ENCODE measurements at regions not wholly inside any gene's neighbourhood (a gene's known extent, or its start where the extent isn't known, plus 50 kb on each side); places are given as distances from the start of the nearest gene placed in this dataset.
"Not testable (repeated sequence)": the region's sequence is repeated elsewhere in the genome, so short reads cannot be mapped to it uniquely, and the experiment has no call there.

- FAIRE-seq (no peak), DNase-seq (ENCODE audit: insufficient read length, low spot score) (no peak)
Observed at GRCh38 chr6:132199343-132199742, 201.9 kb downstream of the MOXD1 start.

DNA sequence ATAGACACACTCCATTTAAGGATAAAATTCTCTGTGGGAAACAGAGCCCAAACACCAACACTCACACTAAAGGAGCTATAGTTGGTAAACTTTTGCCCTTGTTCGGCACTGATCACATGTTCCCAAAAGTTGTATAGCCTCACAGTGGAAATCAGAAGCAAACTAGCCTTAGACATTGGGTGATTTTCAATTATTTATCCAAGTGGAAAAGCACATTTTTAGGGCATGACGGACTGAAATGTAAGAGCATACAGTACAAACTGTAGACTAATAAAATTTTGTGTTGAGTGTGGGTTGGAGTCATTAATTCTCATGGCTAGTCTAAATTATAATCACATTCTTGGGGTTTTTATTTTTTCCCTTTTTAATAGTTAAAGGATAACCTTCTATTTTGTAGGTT lies 202.4 kb downstream of the MOXD1 start:
- FAIRE-seq (no peak), DNase-seq (ENCODE audit: insufficient read length, low spot score) (no peak)

DNA sequence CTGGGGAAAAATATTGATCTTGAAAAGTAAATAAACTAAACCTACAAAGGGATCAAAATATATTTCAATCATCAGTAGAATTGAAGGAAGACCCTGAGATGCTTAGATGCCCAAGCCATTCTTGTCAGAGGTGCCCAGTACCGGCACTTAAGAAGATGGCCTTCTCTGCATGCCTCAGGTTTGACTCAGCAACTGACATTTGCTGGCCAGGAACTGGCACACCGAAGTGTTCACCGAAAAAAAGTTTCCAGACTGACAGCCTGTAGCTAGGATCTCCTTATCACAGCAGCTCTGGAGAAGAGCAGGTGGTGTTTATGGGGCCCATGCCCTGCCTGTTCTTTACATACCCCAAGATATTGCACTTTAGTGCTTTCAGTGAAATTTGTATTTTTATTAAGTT lies 203.2 kb downstream of the MOXD1 start:
- no peak for FAIRE-seq

GRCh38 chr6:132194529-132194928 lies 206.7 kb downstream of the MOXD1 start:
- DNase-seq (ENCODE audit: insufficient read length, low spot score): no peak
- FAIRE-seq: no peak

More for the DNA sequence above, 203.2 kb downstream of the MOXD1 start:
- DNase-seq (ENCODE audit: insufficient read length, low spot score): no peak

- FAIRE-seq: no peak
- no peak for DNase-seq (ENCODE audit: insufficient read length, low spot score)
Observed at GRCh38 chr6:132192631-132193030, 208.6 kb downstream of the MOXD1 start.

GRCh38 chr6:132190815-132191175 lies 210.5 kb downstream of the MOXD1 start:
- no peak for FAIRE-seq
- no peak for DNase-seq (ENCODE audit: insufficient read length, low spot score)

DNA sequence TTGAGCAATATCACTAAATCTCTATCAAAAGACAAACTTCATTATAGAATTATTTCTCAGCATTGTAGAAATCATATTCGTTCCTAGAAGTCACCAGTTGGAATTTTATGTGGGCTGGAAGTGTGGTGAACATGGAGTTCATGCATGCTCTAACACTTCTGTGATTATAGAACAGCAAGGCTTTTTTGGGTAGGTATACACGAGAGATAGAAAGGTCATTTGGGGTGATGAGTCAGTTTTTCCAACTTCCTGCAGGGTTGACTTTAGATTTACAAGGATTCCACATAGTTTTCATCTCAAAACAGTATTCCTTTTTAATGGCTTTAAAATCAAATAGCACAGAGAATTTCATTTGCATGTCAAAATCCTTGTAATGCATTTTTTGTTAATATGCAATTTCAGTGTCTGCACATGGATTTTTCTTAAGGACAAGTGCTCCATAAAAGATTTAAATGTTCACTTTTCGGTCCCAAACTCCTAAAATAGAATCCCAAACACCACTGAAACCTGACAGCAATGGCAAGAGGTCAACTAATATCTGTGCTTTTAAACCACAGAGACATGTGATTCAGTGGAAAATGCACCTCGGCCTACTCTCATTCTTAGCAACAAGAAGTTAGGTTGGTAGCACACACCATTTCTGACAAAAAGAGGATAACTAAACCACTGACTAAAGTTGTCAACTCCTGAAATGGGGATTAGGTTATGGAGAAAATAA lies 211.0 kb downstream of the MOXD1 start:
- no peak for DNase-seq (ENCODE audit: insufficient read length, low spot score)
- FAIRE-seq: peak; percentile 59

GRCh38 chr6:132188556-132189264 lies 212.6 kb downstream of the MOXD1 start:
- no peak for FAIRE-seq
- no peak for DNase-seq (ENCODE audit: insufficient read length, low spot score)

DNA sequence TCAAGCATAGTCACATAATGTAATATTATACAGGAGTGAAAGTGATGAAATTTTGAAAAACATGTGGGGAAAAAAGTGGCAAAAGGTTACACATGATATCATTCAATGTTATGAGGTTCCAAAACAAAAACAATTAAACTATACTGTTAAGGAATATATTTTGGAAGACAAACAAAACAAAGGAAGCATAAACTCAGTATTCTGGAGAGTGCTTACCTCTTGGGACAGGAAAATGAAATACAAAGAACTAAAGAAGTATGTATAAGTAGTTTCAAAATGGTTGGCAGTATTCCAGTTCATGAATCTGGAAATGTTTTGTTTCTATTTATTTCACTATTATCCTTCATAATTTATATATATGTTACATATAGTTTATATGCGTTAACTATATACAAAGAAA lies 213.5 kb downstream of the MOXD1 start:
- no peak for FAIRE-seq
- DNase-seq (ENCODE audit: insufficient read length, low spot score): no peak

DNA sequence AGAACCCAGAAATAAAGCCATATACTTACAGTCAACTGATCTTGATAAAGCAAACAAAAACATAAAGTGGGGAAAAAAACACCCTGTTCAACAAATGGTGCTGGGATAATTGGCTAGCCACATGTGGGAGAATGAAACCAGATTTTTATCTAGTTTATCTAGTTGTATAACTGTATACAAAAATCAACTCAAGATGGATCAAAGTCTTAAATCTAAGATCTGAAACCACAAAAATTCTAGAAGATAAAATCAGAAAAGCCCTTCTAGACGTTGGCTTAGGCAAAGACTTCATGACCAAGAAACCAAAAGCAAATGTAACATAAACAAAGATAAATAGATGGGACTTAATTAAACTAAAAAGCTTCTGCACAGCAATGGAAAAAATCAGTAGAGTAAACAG lies 216.3 kb downstream of the MOXD1 start:
- not testable (repeated sequence) for FAIRE-seq; DNase-seq (ENCODE audit: insufficient read length, low spot score)

DNA sequence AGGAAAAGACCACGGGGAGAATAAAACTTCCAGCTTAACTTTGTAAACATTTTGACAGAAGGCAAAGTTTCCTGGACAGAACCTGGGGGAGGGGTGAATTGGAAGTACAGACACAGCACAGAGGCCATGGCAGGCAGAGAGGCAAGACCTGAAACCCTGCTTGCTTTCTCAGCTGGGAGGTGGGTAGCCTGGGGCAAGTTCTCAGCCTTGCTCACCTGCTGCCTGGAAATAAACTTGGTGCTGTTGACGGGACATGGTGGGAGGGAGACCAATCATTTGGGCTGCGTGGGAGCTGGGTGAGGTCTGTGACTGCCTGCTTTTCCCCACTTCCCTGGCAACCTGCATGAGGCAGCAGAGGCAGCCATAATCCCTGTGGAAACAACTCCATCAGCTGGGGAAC lies 221.3 kb downstream of the MOXD1 start:
- FAIRE-seq: no peak

DNA sequence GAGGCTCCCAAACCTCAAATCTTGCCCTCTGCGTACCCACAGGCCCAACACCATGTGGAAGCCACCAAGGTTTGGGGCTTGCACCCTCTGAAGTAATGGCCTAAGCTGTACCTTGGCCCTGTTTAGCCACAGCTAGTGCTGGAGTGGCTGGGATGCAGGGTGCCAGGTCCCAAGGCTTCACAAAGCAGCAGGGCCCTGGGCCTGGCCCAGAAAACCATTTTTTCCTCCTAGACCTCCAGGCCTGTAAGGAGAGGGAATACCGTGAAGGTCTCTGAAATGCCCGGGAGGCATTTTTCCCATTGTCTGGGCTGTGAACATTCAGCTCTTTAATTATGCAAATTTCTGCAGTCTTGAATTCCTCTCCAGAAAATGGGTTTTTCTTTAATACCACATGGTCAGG lies 223.7 kb upstream of the CCN2 start:
- DNase-seq (ENCODE audit: insufficient read length, low spot score): no peak
- FAIRE-seq: no peak

More for the DNA sequence above, 221.3 kb downstream of the MOXD1 start:
- DNase-seq (ENCODE audit: insufficient read length, low spot score): no peak

- no peak for FAIRE-seq
- no peak for DNase-seq (ENCODE audit: insufficient read length, low spot score)
Observed at GRCh38 chr6:132168961-132169360, 217.8 kb upstream of the CCN2 start.

- FAIRE-seq (no peak), DNase-seq (ENCODE audit: insufficient read length, low spot score) (no peak)
Observed at GRCh38 chr6:132167929-132168892, 217.0 kb upstream of the CCN2 start.

DNA sequence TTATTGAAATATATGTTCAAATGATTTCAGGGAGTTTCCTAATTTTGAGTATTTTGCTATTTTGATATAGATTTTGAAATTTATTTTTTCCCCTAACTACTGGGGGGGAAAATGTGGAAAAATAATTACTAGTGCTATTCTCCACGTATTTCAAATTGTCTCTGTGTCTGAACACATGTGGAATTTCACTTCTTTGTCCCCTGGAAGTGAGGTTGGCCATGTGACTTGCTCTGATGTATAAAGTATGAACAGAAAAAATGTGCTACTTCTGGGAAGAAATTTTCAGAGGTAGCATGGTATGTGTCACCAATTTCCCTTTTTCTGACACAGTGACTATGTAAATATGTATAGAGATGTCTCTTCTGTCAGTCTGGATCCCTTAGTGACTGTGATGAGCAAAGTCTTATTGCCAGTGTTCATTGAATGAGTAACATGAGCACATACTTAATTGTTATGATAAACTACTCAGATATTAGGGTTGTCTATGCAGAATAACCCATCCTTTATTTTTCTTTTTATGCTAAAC lies 215.4 kb upstream of the CCN2 start:
- DNase-seq (ENCODE audit: insufficient read length, low spot score): no peak
- no peak for FAIRE-seq

DNA sequence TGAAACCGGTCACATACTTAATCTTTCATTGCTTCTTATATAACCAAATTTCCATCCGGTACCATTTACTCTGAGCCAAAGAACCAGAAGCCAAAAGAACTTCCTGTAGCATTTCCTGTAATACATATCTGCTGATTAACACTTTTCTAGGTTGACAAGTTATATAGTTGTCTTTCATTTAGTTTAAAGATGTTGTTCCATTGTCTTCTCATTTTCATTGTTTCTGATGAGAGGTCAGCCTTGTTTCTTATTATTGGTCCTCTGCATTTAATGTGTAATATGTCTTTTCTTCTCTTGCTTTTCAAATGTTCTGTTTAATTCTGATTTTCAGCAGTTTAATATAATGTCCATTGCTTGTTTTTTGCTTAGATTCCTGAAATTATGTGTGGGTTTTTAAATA lies 214.5 kb upstream of the CCN2 start:
- DNase-seq (ENCODE audit: insufficient read length, low spot score) (no peak), FAIRE-seq (no peak)

GRCh38 chr6:132161283-132161682 lies 210.1 kb upstream of the CCN2 start:
- no peak for FAIRE-seq
- no peak for DNase-seq (ENCODE audit: insufficient read length, low spot score)

GRCh38 chr6:132153221-132153898 lies 202.2 kb upstream of the CCN2 start:
- DNase-seq (ENCODE audit: insufficient read length, low spot score) (no peak), FAIRE-seq (peak; percentile 54)

DNA sequence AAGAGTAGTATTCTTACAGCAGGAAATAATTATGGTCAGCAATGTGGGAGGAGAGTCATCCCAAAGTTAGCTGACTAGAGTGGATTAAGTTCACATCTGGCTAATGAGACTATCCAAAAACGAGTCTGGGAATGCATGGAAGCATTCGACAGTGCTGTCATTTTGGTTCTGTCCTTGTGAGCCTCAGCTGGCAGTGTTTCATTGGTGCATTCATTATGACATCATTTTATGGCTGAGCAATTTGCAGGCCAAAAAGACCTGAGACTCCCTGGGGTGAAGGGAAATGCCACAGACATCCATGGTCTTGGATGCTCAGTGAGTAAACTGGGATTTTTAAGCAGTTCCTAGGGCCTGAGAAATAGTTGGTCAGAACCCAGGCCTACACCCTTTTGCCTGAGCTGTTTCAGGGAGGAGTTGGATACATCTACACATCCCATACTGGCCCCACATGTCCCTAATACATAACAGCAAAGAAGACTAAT lies 196.4 kb upstream of the CCN2 start:
- no peak for DNase-seq (ENCODE audit: insufficient read length, low spot score)
- FAIRE-seq: no peak

DNA sequence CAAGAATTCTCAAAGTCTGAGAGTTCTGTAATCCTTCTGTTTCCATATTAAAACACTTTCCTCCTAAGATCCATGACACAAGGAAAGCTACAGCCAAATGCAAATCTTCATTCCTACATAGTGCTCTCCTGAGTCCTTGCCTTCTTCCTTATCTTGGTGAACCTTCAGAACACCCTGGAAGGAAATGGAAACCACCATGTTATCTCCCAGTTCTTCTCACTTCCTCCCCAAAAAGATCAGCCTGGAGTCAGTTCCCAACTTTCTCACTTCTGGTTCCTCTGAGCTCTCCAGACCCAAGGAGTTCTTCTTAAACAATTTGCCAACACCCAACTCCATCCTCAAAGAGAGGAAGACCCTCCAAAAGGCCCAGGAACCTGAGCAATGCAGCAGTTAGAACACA lies 193.3 kb upstream of the CCN2 start:
- DNase-seq (ENCODE audit: insufficient read length, low spot score) (no peak), FAIRE-seq (no peak)

Data from GM19239 (cell line).